ENCODE measurements at regions not wholly inside any gene's neighbourhood (a gene's known extent, or its start where the extent isn't known, plus 50 kb on each side); places are given as distances from the start of the nearest gene placed in this dataset.

DNA sequence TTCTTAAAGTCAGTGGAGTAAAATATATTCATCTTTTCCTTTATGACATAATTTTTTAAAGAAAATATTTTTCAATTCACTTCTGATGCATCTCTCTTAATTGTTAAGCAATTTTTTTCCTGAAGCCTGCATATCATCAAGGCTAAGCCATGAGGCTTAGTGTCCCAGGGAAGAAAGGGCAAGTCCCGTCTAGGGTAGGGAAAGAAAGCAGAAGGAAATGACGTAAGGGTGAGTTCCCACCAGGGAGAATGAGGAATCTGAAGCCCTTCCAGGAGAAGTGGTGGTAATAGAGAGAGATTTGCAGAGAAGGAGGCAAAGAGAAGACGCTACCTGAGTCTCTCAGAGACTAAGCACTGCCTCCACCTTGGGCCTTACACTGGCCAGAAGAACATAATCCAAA, 96.8 kb upstream of the NFE2L3 start:
- 69 to 81% methylated on average over 3 of the region's 3 CpGs for WGBS, 2 donors
- no peak overlapping the region for H3K4me3 ChIP-seq (ENCODE audit: low read depth, poor library complexity, severe bottlenecking)
- no peak for DNase-seq (ENCODE audit: low spot score in 2 of 2)
- TF ChIP-seq POLR2A (IDR thresholded peaks at IDR 0.05): no peak
- TF ChIP-seq, protein P1, sequence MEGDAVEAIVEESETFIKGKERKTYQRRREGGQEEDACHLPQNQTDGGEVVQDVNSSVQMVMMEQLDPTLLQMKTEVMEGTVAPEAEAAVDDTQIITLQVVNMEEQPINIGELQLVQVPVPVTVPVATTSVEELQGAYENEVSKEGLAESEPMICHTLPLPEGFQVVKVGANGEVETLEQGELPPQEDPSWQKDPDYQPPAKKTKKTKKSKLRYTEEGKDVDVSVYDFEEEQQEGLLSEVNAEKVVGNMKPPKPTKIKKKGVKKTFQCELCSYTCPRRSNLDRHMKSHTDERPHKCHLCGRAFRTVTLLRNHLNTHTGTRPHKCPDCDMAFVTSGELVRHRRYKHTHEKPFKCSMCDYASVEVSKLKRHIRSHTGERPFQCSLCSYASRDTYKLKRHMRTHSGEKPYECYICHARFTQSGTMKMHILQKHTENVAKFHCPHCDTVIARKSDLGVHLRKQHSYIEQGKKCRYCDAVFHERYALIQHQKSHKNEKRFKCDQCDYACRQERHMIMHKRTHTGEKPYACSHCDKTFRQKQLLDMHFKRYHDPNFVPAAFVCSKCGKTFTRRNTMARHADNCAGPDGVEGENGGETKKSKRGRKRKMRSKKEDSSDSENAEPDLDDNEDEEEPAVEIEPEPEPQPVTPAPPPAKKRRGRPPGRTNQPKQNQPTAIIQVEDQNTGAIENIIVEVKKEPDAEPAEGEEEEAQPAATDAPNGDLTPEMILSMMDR (IDR thresholded peaks at IDR 0.05): no peak
- intact Hi-C loops (cut with DNase I; ENCODE audit: low total_unique reads): loop anchor here (5.0 kb wide), 1 partner anchor 163 kb away; no protein-coding TSS in a partner anchor

DNA sequence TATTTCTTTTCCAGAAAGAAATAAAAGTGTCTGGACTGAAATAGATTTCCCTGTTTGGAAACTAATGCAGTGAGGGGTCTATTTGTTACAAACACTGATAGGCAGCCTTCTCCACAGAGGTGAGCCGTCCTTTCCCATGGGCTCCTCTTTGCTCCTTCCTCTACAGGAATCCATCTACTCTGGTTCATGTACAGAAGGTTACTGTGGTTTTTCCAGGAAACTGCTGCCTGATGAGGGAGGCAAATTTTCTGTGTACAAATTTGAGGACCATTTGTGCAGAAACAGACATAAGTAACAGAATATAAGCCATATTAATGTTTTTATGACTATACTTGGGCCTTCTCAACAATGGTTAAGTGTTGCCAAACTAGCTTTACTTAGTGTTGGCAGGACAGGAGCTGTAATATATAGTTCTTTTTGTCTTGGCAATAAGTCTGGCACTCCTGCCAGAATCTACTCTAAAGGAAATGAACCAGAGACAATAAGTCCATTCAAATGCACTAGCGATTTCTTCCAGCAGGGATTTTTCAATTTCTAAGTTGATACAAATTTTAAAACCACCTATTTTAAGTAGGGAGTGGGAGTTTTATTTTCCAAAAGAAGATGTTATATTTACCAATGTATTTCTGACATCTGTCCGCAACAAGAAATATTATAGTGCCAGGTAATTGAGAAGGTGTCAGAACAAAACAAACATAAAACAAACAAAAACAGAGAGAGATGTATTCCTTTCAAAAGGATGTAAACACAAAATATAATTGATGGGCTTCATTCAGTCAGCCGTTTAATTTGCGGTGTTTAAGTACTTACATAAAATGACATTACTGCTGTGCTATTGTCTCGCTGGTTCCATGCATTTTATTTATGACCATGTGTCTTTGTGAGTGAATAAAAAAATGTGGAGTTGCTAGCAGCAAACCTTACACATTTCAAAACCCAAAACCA, 91.0 kb upstream of the NFE2L3 start:
- intact Hi-C loops (cut with DNase I; ENCODE audit: low total_unique reads): no loop called here
- DNase-seq (ENCODE audit: low spot score in 2 of 2): no peak
- no peak overlapping the region for H3K4me3 ChIP-seq (ENCODE audit: low read depth, poor library complexity, severe bottlenecking)
- TF ChIP-seq, protein P1 (IDR thresholded peaks at IDR 0.05): no peak
- no peak for TF ChIP-seq POLR2A (IDR thresholded peaks at IDR 0.05)
- 41 to 46% methylated on average over 6 of the region's 6 CpGs for WGBS, 2 donors

DNA sequence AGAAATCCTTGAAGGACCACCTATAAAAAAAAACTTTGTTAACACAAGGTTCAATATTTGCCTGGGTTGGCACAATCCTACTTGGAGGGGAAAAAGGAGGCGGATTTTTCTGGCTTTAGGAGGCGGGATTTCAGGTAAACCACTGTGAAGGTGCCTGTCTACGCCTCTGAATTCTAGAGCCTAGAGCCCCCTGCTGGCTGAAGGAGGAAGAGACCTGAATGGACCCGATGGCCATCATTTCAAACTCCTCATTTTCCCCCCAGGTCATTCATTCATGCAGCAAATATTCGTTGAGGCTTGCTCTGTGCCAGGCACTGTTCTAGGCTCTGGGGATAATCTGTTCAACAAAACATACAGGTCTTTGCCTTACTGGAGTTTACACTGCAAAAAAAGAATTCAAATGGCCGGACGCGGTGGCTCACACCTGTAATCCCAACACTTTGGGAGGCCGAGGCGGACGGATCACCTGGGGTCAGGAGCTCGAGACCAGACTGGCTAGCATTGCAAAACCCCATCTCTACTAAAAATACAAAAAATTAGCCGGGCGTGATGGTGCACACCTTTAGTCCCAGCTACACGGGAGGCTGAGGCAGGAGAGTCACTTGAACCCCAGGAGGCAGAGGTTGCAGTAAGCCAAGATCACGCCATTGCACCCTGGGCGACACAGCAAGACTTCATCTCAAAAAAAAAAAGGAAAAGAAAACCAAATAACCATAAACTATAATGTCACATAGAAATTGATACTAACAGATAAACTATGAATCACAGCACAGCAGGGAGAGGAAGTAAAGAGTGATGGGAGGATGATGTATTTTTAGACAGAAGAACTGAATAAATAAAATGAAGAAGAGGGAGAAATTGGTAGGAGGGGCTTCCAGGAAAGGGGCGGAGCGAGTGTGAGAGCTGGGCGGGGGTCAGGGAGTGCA, 90.1 kb upstream of the NFE2L3 start:
- peak; percentile 61 to 91 for DNase-seq (ENCODE audit: low spot score in 2 of 2)
- intact Hi-C loops (cut with DNase I; ENCODE audit: low total_unique reads): no loop called here
- no peak overlapping the region for H3K4me3 ChIP-seq (ENCODE audit: low read depth, poor library complexity, severe bottlenecking)
- TF ChIP-seq POLR2A (IDR thresholded peaks at IDR 0.05): no peak
- TF ChIP-seq, protein P1 (IDR thresholded peaks at IDR 0.05): no peak
- 63 to 65% methylated on average over 20 of the region's 20 CpGs for WGBS, 2 donors

DNA sequence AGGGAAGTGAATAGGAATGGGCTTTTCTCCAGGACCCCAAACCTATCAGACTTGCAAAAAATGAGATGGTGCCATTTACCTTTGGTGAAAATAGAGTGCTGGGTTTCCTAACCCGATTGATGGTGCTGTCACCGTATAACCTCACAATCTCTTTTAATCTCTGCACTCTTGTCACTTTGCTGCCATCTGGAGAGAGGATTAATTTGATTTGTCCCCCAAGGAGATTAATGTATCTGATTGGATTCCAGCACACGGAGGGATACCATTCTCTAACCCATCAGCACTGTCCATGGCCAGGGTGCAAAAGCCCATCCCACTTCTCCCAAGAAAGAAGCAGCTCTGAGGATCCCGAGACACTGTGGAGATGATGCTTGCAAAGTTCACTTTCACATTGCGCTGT, 86.3 kb upstream of the NFE2L3 start:
- TF ChIP-seq, protein P1 (IDR thresholded peaks at IDR 0.05): no peak
- no peak for TF ChIP-seq POLR2A (IDR thresholded peaks at IDR 0.05)
- no peak overlapping the region for H3K4me3 ChIP-seq (ENCODE audit: low read depth, poor library complexity, severe bottlenecking)
- 74 to 76% methylated on average over 5 of the region's 5 CpGs for WGBS, 2 donors
- no peak for DNase-seq (ENCODE audit: low spot score in 2 of 2)
- intact Hi-C loops (cut with DNase I; ENCODE audit: low total_unique reads): no loop called here

DNA sequence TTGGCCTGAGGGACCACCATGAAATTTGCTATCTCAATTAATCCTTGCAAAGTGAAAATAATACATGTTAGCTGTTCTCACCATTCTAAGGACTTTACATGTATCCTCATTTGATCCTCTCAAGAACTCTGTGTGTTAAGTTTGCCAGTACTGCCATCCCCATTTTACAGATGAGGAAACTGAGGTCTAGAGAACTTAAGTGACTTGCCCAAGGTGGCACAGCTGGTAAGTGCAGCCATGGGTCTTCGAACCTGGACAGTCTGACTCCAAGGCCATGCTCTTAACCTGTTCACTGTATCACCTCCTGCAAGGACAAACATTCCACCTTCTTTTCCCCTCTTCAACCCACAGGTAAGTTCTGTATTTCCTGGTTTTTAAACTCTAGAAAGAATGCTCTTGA, 85.3 kb upstream of the NFE2L3 start:
- H3K4me3 ChIP-seq (ENCODE audit: low read depth, poor library complexity, severe bottlenecking): no peak overlapping the region
- intact Hi-C loops (cut with DNase I; ENCODE audit: low total_unique reads): no loop called here
- WGBS, 2 donors: 92 to 100% methylated on average over 1 of the region's 1 CpG
- no peak for TF ChIP-seq POLR2A (IDR thresholded peaks at IDR 0.05)
- TF ChIP-seq, protein P1 (IDR thresholded peaks at IDR 0.05): no peak
- no peak for DNase-seq (ENCODE audit: low spot score in 2 of 2)
